Smooth muscle cell (in vitro differentiated cells): ENCODE measurements at regions not wholly inside any gene's neighbourhood (a gene's known extent, or its start where the extent isn't known, plus 50 kb on each side); places are given as distances from the start of the nearest gene placed in this dataset.

Experiments used
- DNase-seq: peaks from one replicate; lab custom pipeline; 2025; ENCODE audit not compliant: unreplicated experiment; lab: John Stamatoyannopoulos, UW
- H2AFZ ChIP-seq: fragments of 200-600 bp; sonication (generic); 2 replicates; pipeline ENCODE4 v1.6.0; 2016; ENCODE audit warnings: antibody characterized with exemption, low read depth, mild to moderate bottlenecking
- H3F3A ChIP-seq: fragments of 200-600 bp; sonication (generic); 2 replicates; pipeline ENCODE4 v1.6.0; 2017; ENCODE audit warnings: antibody characterized with exemption, low read depth
- H3K27ac ChIP-seq: fragments of 200-600 bp; sonication (generic); 2 replicates; pipeline ENCODE4 v1.5.1; 2016; ENCODE audit warnings: low read depth, mild to moderate bottlenecking
- H3K27me3 ChIP-seq: fragments of 200-600 bp; sonication (generic); 2 replicates; pipeline ENCODE4 v1.6.1; 2016; ENCODE audit warnings: low read depth, mild to moderate bottlenecking
- H3K36me3 ChIP-seq: fragments of 200-600 bp; sonication (generic); 2 replicates; pipeline ENCODE4 v1.5.1; 2016; ENCODE audit warnings: low read depth
- H3K4me1 ChIP-seq: fragments of 200-600 bp; sonication (generic); 2 replicates; pipeline ENCODE4 v1.5.1; 2016; ENCODE audit warnings: low read depth
- H3K4me2 ChIP-seq: fragments of 200-600 bp; sonication (generic); 2 replicates; pipeline ENCODE4 v1.6.0; 2016; ENCODE audit warnings: mild to moderate bottlenecking
- H3K4me3 ChIP-seq: fragments of 200-600 bp; sonication (generic); 2 replicates; pipeline ENCODE4 v1.5.1; 2016; ENCODE audit warnings: mild to moderate bottlenecking
- H3K79me2 ChIP-seq: fragments of 200-600 bp; sonication (generic); 2 replicates; pipeline ENCODE4 v1.6.0; 2016; ENCODE audit warnings: low read depth, mild to moderate bottlenecking
- H3K9ac ChIP-seq: fragments of 200-600 bp; sonication (generic); 2 replicates; pipeline ENCODE4 v1.6.0; 2016; ENCODE audit warnings: low read depth
- H3K9me3 ChIP-seq: fragments of 200-600 bp; sonication (generic); replicated peaks from 2 replicates; pipeline ENCODE4 v1.5.1; 2016; ENCODE audit warnings: low read depth
- H4K20me1 ChIP-seq: fragments of 200-600 bp; sonication (generic); 2 replicates; pipeline ENCODE4 v1.6.0; 2016; ENCODE audit warnings: low read depth
- CTCF ChIP-seq: fragments of 200-600 bp; sonication (generic); IDR thresholded peaks from 2 replicates; pipeline ENCODE4 v1.5.1; 2017; ENCODE audit warnings: borderline replicate concordance, mild to moderate bottlenecking, antibody characterized with exemption; ENCODE audit not compliant: insufficient read depth, poor library complexity, severe bottlenecking
- WGBS: methylation state at CpG from one replicate; pipeline ENCODE4 v1.1.7; 2016; ENCODE audit warnings: low lambda C conversion rate; 5-methylcytosine and 5-hydroxymethylcytosine counted together

GRCh38 chr2:122018736-122019135 lies 263.3 kb downstream of the TSN start:
- 95% methylated on average over 7 of the region's 7 CpGs for WGBS
- Histone ChIP-seq H3F3A (no peaks in the 10 kb centered on the region), H3K4me3 (no peak overlapping the region), H3K36me3 (no peaks in the 10 kb centered on the region), H4K20me1 (no peaks in the 10 kb centered on the region), H3K27me3 (peaks cover 4% of the 10 kb centered on the region), H3K4me1 (no peaks in the 10 kb centered on the region), H3K79me2 (no peaks in the 10 kb centered on the region), H3K9me3 (no peaks in the 10 kb centered on the region), H3K9ac (no peak overlapping the region), H2AFZ (no peak overlapping the region), H3K4me2 (no peak overlapping the region), H3K27ac (no peak overlapping the region)
- DNase-seq, result no peak
- TF ChIP-seq CTCF, result no peak

GRCh38 chr2:122019724-122020123 lies 264.3 kb downstream of the TSN start:
- Histone ChIP-seq H3K4me3 (no peak overlapping the region), H3K4me1 (no peaks in the 10 kb centered on the region), H3K79me2 (no peaks in the 10 kb centered on the region), H3K4me2 (no peak overlapping the region), H2AFZ (no peak overlapping the region), H3K9me3 (no peaks in the 10 kb centered on the region), H3K27me3 (peaks cover 4% of the 10 kb centered on the region), H3K9ac (no peak overlapping the region), H3K27ac (no peak overlapping the region), H4K20me1 (no peaks in the 10 kb centered on the region), H3K36me3 (no peaks in the 10 kb centered on the region), H3F3A (no peaks in the 10 kb centered on the region)
- no peak for TF ChIP-seq CTCF
- 82% methylated on average over 7 of the region's 7 CpGs for WGBS
- no peak for DNase-seq

GRCh38 chr2:122020377-122020776 lies 264.9 kb downstream of the TSN start:
- no peaks in the 10 kb centered on the region for H3K9me3 ChIP-seq
- H3K79me2 ChIP-seq, result no peaks in the 10 kb centered on the region
- no peaks in the 10 kb centered on the region for H3K36me3 ChIP-seq
- WGBS, result 75% methylated on average over 5 of the region's 5 CpGs
- no peaks in the 10 kb centered on the region for H3K4me1 ChIP-seq
- DNase-seq, result no peak
- no peak overlapping the region for H3K9ac ChIP-seq
- H2AFZ ChIP-seq, result no peak overlapping the region
- no peak for TF ChIP-seq CTCF
- no peak overlapping the region for H3K4me3 ChIP-seq
- H3K27me3 ChIP-seq, result peaks cover 4% of the 10 kb centered on the region
- H3K27ac ChIP-seq, result no peak overlapping the region
- H3F3A ChIP-seq, result no peaks in the 10 kb centered on the region
- H4K20me1 ChIP-seq, result no peaks in the 10 kb centered on the region
- no peak overlapping the region for H3K4me2 ChIP-seq

- TF ChIP-seq CTCF, result no peak
- H3K36me3 ChIP-seq, result no peaks in the 10 kb centered on the region
- 89% methylated on average over 4 of the region's 4 CpGs for WGBS
Measured at GRCh38 chr2:122021941-122022340, 266.5 kb downstream of the TSN start.

More at GRCh38 chr2:122021941-122022340, 266.5 kb downstream of the TSN start:
- H3K79me2 ChIP-seq, result no peaks in the 10 kb centered on the region
- no peaks in the 10 kb centered on the region for H3K9me3 ChIP-seq
- H3K27me3 ChIP-seq, result peaks cover 4% of the 10 kb centered on the region
- no peak for DNase-seq
- H3K4me2 ChIP-seq, result no peak overlapping the region
- no peak overlapping the region for H2AFZ ChIP-seq
- no peaks in the 10 kb centered on the region for H4K20me1 ChIP-seq
- no peak overlapping the region for H3K27ac ChIP-seq
- no peaks in the 10 kb centered on the region for H3K4me1 ChIP-seq
- H3K4me3 ChIP-seq, result no peak overlapping the region
- H3K9ac ChIP-seq, result no peak overlapping the region
- H3F3A ChIP-seq, result no peaks in the 10 kb centered on the region
